GM12872 (cell line): ENCODE measurements at regions not wholly inside any gene's neighbourhood (a gene's known extent, or its start where the extent isn't known, plus 50 kb on each side); places are given as distances from the start of the nearest gene placed in this dataset.

Experiments
- TF ChIP-seq, protein P1 (sequence below): IDR thresholded peaks from 3 replicates; pipeline ENCODE4 v1.5.1; 2011; ENCODE audit warnings: low read depth, mild to moderate bottlenecking, low read length, moderate library complexity; ENCODE audit not compliant: insufficient read depth

DNA sequence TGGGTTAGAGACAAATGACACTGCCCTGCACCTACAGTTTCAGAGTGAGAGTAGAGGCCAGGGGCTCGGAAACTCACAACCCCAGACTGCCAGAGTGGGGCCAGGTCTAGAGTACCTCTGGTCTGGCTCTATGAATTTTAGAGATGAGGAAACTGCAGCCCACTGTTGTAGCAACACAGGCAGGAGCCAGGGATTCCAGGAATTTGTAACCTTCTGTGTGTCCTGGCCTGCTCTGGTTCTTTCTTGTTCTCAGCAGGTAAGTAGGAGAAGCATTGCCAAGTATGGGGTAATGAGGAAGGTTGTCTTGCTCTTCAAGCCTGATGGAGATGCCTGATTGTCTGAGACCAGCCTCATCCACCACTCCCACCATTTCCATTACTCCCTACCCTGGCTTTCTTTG, 221.8 kb downstream of the UACA start:
- TF ChIP-seq, protein P1, sequence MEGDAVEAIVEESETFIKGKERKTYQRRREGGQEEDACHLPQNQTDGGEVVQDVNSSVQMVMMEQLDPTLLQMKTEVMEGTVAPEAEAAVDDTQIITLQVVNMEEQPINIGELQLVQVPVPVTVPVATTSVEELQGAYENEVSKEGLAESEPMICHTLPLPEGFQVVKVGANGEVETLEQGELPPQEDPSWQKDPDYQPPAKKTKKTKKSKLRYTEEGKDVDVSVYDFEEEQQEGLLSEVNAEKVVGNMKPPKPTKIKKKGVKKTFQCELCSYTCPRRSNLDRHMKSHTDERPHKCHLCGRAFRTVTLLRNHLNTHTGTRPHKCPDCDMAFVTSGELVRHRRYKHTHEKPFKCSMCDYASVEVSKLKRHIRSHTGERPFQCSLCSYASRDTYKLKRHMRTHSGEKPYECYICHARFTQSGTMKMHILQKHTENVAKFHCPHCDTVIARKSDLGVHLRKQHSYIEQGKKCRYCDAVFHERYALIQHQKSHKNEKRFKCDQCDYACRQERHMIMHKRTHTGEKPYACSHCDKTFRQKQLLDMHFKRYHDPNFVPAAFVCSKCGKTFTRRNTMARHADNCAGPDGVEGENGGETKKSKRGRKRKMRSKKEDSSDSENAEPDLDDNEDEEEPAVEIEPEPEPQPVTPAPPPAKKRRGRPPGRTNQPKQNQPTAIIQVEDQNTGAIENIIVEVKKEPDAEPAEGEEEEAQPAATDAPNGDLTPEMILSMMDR = no peak

DNA sequence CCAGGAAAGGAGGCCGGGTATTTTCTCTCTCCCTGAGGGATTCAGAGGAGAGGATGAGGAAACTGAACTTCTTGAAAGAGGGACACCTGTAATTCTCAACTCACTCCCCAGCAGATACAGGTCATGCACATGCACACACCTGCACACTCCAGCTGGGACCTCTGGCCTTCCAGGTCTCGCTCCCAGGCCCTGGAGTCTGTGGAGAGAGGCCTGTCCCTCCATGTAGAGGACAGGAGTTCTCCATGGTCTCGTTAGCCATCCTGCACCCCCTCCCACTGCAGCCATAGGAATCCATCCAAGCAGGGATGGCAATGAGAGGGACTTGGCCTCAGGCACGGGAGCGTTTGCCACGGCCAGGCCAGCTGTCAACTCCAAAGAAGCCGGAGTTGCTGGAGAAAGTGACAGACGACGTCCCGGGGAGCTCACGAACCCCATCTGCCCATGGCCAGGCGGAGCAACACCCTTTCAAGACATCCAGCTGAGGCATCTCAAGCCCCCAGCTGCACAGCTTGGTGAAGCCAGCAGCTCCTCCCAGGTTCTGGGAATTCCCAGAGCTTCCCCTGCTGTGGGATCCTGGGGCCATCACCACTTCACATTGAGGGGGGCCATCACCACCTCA, 223.3 kb downstream of the UACA start:
- TF ChIP-seq, protein P1 = no peak

DNA sequence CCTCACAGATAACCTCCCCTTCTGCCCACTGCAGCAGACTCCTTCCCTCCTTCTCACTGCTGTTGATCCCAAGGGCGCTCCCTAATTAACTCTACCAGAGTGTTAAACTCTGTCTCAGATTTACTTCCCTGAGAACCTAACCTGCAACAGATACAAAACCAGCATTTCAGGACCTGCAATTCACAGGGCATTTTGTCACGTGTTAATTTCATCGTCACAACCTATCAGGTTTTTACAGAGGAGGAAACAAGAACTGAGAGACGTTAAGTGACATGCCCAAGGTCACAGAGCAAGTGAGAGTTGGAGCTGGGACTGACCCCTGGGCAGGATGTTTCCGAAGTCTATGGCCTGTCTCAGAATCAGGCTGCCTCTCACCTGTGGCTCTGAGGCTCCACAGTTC, 223.9 kb downstream of the UACA start:
- TF ChIP-seq, protein P1 = no peak

DNA sequence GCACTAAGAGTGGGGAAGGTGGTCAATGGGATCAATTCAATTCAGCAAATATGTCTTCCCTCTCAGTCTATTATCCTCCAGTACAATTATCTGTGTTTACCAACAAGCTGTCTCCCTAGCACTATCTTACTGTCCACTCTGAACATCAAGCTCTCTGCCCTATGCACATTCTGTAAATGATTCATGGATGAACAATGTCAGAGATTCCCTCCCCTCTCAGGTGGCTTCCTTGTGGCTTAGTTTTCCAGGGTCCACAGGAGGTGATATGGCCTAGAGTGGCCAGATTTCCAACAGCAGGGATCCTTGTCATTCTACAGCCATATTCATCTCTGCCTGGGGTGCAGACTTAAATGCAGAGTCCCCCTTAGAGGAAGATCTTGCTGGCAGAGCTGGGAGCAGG, 225.1 kb downstream of the UACA start:
- TF ChIP-seq, protein P1 = no peak

DNA sequence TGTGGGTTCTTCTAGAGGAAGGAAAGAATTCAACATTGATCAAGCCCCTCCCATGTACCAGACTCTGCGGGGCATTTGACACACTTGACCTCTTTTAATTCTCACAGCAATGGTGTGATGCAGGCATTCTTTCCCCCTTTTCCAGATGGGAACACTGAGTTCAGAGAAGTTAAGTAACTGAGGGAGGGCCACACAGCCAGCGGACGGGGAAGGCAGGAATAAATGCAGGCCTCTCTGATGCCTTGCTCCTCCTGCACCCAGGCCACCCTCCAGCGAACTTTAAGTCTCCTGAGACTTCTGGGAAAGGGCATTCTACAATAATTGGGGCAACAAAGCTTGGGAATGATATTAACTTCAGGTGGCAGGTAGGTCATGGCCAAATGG, 227.4 kb downstream of the UACA start:
- TF ChIP-seq, protein P1 = no peak

DNA sequence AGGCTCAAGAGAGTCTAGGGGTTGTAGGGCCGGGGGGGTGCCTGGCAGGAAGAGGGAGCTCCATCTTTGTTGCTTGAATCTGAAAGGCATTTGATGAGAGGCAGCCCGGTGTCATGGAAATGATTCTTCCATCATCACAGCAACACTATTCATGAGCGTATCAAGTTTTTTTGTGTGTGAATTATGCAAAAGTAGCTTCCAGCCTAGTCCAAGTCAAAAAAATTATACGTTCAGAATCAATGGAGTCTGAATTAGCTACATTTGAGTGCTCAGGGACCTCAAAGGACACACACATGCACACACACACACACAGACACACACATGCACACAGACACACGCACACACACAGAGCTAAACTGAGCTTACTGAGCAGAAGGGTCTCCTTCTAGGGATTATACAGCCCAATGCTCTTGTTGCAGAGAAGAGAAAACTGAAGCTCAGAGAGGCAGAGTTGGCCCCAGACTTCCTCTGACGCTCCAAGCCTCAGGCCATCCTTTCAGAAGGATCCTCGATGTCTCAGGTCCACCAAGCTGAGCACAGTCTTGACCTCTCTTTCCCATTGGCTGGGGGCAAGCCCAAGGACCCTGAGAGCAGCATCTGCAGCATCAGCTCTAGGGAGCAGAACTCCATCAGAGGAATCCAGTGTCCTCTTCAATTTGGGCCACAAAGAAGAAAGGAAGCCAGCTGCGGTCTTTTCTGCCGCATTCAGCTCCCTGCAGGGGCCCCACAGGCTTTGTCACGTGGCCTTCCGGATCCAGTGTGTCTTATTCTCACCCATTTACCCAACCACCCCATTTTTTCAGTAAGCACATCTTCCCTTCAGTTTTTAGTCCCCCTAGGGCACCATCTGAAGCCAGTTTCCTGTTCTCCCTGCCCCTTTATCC, 228.0 kb downstream of the UACA start:
- TF ChIP-seq, protein P1 = no peak

DNA sequence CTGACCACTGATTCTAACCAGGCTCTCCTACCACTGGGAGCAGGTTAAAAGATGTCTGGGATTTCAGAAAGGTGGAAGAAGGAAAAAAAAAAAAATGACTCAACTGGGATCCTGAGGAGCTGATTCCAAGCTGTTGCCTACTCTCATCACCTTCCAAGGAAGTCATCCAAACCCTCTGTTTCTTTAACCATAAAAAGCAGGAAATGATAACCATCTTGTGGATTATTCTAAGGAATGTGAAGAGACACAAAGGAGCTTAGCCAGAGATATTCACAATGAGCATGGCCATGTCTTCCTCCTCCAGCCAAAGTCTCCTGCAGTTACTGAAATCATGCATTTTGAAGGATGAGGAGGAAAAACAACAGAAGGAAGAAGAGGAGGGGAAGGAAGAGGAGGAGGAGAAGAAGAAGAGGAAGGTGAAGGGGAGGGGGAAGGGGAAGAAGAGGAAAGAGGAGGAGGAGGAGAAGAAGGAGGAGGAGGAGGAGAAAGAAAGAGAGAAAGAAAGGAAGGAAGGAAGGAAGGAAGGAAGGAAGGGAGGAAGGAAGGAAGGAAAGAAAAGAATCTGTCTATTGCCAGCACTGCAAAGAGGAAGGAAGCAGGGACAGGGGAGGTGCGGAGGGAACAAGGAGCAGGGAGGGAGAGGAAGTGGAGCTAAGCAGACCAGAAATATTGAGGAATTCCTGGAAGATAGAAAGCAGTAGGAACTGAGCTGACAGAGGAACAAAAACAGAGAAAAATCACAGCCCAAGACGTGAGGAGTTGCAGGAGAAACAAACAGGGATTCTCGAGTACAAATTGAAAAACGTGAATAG, 229.2 kb downstream of the UACA start:
- TF ChIP-seq, protein P1 = no peak
